Left colon (tissue), 2 donors: ENCODE measurements at regions not wholly inside any gene's neighbourhood (a gene's known extent, or its start where the extent isn't known, plus 50 kb on each side); places are given as distances from the start of the nearest gene placed in this dataset.
"Not testable (repeated sequence)": the region's sequence is repeated elsewhere in the genome, so short reads cannot be mapped to it uniquely, and the experiment has no call there.

ENCODE experiments used
- ATAC-seq: fragments of 200-7000 bp; cut with Tn5 transposase; one replicate; pipeline ENCODE4 v1.9.1; 2020; ENCODE audit warnings: mild to moderate bottlenecking, moderate library complexity
- DNase-seq, 2 donors: peaks; one replicate each; pipeline ENCODE4 v3.0.0-alpha.2; 2020
- intact Hi-C, 2 donors: fragments of 100-400 bp; cut with DNase I in 1 of 2; cut with micrococcal nuclease in 1 of 2; formaldehyde crosslinking; loops; one replicate each; pipeline versions ENCODE4 v1.11.2 to v1.14.0; 2022; cut with DNase I, micrococcal nuclease
- donor health status: DM: no; HTN: no; CAD: no.
- donor health status: DM: yes; HTN: yes; CAD: no.

DNA sequence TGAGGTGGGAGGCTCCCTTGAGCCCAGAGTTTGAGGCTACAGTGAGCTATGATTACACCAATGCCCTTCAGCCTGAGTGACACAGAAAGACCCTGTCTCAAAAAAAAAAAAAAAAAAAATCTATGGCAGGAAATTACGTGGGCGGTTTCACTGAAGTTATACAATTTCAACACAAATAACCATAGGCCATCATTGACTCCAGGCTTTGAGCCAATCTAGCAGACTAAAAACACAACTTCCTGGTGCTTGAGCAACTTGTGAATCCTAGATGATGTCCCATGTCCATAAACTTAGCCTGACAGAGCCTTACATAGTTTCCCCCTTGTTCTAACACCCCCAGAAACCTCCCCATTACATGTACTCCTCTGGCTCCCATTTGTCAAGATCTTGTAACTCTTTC is 131.8 kb downstream of the QRSL1 start:
- ATAC-seq (peak; percentile 88), DNase-seq (no peak)

DNA sequence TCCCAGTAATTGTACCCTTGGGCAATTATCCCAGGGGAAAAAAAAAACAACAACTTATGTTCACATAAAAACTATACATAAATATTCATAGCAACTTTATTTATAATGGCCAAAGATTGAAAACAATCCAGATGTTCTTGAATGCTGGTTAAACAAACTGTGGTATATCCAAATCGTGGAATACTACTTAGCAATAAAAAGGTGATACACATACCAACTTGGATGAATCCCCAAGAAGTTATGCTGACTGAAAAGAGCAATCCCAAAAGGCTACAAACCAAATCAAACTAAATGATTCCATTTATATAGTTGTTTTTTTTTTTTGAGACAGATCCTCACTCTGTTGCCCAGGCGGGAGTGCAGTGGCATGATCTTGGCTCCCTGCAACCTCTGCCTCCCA is 129.7 kb downstream of the QRSL1 start:
- ATAC-seq, result no peak
- no peak for DNase-seq
- intact Hi-C loops, result no loop called here

More for the DNA sequence above, 131.8 kb downstream of the QRSL1 start:
- intact Hi-C loops, result no loop called here

DNA sequence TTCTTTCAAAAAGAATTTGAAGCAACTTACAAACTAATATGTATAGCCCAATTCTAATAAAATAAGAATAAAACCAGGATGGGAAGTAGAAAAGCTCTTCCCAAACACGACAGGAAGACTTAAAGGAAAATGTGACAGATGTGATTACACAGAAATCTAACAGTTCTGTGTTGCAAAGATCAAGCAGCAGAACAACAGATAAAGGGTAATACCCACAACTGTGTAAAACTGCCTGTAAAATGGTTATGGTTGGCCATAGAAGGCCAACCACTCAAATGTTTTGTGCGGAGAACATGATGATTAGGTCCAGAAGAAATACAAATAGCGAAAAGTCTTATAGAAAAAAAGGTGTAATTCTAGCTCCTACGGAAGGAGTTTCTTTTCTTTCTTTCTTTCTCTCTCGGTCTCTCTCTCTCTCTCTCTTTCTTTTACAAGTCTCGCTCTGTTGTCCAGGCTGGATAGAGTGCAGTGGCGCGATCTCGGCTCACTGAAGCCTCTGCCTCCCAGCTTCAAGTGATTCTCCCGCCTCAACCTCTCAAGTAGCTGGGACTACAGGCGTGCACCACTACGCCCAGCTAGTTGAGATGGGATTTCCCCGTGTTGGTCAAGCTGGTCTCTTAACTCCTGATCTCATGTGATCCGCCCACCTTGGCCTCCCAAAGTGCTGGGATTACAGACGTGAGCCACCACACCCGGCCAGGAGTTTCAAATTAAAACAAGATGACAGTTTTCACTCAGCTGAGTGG is 128.5 kb downstream of the QRSL1 start:
- intact Hi-C loops, result no loop called here
- ATAC-seq (no peak), DNase-seq (no peak)

DNA sequence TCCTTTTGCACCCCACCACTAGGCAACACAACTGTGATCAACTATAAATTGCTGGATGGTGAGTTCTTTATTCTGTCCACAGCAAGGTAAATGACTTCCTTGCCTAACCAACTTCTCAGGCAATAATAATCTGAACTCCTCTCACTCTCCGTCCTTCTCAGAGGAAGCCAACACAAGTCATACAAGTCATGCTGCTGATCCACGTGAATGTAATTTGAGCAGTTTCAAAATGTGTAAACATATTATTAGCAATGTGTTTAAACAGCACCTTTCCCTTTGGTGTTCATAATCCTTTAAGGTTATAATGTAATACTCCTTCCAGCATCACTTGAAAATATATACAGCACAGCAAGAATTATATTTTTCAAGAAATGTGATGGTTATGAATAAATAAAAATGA is 127.9 kb downstream of the QRSL1 start:
- DNase-seq (no peak), ATAC-seq (peak; percentile 25)
- intact Hi-C loops, result no loop called here

DNA sequence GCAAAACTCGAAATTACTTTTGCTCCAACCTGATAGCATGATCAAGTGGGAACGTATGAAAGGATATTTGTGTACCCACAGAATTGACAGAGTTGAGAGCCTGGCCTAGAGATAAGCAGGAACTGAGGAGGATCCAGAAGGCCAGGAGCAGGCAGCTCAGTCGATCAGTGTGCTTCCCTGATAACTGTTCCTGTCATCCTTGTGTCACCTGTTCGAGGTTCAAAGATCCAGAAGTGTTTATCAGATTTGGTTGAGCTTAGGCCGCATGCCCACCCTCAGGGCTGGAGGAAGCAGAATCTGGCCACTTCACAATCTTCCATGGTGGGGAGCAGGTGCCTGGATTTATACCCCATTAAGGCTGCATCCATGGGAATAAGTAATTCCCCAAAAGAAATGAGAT is 124.8 kb downstream of the QRSL1 start:
- DNase-seq (no peak), ATAC-seq (no peak)
- intact Hi-C loops, result no loop called here

DNA sequence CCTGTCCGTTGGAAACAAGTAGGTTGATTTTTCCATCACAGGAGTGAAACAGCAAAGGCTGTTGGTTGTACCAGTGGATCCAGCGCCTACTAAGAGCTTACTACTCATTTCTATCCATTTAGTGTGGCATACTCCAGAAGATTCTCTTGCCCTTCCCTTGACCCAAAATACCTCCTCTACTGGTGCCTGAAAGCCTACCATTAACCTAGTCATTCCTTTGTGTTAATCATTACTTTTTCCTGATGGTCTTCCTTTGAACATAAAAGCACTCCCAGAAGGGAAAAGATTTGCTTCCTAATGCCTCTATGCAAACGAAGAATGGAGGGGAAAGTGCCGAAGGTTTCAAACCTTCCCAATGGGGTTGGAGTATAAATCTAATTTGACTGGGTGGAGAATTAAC is 123.3 kb downstream of the QRSL1 start:
- DNase-seq (no peak), ATAC-seq (no peak)
- intact Hi-C loops, result no loop called here

DNA sequence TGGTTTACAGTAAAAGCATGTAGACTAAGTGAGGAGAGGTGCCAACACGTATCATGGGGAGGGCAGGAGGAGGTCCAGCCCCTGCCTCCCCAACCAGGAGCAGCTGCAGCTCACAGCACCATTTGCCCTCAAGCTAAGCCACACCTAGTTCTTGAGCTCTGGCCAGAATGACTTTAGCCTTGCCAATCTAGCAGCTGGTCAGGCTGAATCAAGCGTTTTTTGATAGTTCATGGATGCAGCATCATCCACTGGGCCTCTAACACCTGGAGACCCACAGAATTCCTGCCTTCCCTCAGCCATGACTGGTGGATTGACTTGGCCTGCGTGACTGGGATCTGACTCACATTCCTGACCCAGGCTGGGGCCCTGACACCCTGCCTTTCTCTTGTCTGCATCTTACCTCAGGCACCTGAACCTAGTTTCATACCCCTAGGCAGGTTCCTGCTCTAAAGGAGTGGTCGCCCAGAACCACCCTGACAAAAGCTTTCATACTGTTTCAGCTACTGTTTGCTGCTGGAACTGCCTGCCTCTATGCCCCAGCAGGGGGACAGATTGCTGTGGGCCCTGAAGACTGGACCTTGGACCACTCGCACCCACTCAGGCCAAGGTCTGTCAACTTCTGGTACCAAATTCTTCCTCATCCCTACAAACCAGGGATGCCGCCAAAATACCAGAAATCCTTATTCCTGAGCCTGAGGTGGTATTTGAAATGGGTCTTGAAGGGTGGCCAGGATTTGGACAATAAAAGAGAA is 122.3 kb downstream of the QRSL1 start:
- intact Hi-C loops, result no loop called here
- ATAC-seq (peak; percentile 48), DNase-seq (peak in 1 of 2 donors; percentile 56)

DNA sequence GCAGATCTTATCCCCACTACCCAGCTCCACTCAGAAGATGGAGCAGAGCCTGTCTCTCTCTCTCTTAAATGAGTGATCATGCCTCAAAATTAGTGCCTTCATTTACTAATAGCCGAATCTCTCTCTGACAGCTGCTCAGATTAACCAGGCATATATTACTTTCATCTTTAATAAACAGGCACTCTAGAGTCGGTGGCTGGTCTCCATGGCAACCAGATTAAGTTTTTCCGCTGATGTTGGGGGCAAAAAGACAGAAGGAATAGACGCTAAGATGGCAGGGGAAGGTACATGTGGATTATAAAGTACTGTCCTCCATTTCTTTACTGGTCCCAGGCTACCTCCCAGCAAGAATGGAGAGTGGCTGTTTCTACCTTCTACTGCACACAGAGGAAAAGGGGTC is 121.6 kb downstream of the QRSL1 start:
- ATAC-seq (no peak), DNase-seq (no peak)
- intact Hi-C loops, result no loop called here

DNA sequence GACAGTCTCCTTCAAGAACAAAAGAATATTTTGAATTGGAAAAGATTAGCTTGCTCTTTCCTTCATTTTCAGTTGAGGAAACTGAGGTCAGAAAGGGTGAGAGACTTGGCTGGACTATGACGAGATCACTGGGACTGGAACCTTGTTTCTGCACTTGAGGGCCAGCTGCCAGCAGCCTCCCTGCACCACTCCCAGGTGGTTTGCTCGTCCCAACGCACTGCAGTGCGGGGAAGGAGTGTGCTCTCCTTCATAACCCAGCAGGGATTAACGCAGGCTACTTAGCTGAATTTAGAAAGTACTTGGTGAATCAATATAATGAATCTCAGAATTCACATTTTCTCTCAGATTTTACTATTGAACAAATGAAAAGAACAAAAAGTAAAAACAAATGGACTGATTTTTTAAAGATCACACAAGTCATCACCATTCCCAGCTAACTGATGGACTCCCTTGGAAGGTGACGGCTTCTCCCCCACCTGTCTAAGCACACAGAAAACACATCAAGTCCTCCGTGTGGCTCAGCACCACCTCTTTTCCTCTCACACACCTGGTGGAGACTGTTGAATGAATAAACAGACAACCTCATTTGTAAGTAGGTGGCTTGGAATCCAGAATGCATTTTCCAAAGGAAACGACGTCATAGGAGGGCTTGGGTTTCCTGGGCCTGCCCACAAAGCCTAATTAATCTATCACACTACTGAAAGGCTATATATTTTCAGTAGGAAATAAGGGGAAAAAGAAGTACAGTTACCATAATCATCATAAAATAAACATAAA is 121.0 kb downstream of the QRSL1 start:
- DNase-seq (no peak), ATAC-seq (peak; percentile 28)
- intact Hi-C loops, result no loop called here

DNA sequence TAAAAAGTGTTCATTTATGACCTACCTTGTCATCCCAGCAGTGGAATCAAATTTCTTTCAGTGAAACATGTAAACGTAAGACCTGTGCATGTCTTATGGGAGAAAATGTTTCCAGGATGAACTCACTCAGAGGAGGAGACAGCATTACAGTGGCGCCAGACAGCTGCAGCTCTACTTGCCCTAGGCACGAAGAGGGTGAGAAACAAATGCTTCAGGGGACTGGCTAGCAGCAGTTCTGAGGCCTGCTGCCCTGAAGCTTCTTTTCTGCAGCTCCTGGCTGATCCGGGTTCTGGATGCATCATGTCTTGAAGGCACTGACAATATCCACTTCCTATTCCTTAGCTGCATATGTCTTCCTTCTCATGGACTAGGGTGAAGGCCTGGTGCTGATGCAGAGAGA is 120.2 kb downstream of the QRSL1 start:
- no peak for ATAC-seq
- intact Hi-C loops, result no loop called here
- DNase-seq, result no peak

DNA sequence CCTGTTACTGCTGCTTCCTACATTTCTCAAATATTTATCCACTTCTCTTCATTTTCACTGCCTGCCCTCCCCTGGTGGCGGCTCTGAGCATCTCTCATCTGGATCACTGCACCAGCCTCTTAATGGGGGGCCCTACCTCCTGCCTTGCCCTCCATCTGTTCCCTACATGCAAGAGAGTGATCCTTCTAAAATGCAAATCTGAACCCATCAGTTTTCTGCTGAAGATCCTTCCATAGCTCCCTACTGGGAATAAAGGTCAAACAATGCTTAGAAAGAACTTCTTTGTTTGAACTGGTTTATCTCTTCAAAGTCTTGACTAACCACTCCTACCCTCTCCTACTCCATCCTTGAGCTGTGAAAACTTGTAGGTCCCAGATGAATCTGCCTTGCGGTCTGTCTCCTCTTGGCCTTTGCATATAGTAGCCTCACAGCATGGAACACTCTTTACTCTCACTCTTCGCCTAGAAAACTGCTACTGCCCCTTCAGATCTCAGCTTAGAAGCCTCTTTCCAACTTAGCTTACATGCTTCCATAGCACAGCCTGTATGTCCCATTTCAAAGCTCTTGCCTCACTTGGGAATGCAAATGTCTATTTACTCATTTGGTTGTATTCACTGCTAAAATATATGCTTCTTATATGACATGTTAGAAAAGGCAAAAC is 119.3 kb downstream of the QRSL1 start:
- no peak for DNase-seq
- ATAC-seq, result no peak
- intact Hi-C loops, result no loop called here

DNA sequence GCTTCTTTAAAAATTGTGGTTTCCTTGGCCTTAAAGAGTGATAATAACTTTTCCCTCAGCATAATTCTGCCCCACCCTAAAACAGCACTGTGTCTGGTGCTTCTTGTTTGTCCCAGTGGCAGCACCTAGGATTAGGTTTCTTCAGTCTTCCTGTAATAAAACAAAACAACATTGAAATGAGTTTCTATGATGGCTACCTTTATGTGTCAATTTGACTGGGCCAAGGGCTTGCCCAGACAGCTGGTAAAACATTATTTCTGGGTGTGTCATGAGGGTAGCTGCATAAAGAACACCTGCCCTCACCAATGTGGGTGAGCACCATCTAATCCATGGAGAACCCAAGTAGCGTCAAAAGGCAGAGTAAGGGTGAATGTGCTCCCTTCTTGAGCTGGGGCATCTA is 117.8 kb downstream of the QRSL1 start:
- intact Hi-C loops, result no loop called here

DNA sequence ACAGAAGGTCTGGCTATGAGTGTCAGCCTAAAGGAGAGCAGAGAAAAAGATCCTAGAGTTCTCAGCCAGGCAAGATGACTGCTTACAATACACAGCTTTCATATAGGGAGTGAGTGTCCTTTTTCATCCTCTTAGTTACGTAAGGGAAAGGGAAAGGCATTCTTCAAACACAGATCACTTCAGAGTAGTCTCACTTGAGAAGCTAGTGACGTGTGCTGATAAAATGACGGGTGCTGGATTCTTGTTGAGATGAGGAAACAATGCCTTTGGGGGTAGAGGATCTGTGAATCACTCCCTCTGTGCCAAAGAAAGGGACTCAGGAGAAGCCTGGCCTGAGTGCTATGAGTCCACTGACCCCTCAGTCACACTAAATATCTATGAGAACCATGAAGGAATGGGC is 117.3 kb downstream of the QRSL1 start:
- DNase-seq, result no peak
- intact Hi-C loops, result no loop called here
- ATAC-seq, result peak; percentile 43

More for the DNA sequence above, 117.8 kb downstream of the QRSL1 start:
- peak; percentile 77 for ATAC-seq
- DNase-seq, result peak in 1 of 2 donors; percentile 60

DNA sequence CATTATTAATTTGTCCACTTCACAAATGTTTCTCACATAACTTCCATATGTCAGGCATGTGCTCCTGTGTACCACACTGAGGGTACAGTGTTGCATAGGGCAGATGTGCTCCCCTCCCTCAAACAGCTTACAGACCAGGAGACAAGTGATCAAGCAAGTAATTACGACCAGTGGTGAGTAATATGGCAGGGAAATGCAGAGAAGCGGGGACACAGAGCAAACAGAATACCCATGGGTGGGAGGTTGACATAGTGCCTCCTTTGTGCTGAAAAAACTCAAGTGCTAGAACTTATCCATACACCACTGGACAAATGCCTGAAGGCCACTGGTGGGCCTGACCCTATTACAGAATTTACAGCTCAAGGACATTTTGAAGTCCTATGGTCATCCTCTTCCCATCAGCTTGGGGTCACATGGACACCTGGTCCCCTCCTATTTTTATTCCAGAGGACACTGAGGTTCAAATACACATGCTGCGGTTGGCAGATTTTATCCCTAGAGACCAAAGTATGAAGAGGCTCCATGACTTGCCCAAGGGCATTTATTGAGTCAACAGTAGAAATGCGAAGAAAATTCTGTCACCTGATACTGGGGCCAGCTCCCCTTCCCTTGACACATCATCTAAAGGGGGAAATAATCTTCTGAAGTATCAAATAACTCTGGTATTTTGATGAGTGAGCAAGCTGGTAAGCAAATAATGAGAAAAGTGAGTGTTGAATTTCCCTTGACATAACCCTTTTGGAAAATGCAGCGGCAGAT is 116.6 kb downstream of the QRSL1 start:
- intact Hi-C loops, result no loop called here
- no peak for ATAC-seq

DNA sequence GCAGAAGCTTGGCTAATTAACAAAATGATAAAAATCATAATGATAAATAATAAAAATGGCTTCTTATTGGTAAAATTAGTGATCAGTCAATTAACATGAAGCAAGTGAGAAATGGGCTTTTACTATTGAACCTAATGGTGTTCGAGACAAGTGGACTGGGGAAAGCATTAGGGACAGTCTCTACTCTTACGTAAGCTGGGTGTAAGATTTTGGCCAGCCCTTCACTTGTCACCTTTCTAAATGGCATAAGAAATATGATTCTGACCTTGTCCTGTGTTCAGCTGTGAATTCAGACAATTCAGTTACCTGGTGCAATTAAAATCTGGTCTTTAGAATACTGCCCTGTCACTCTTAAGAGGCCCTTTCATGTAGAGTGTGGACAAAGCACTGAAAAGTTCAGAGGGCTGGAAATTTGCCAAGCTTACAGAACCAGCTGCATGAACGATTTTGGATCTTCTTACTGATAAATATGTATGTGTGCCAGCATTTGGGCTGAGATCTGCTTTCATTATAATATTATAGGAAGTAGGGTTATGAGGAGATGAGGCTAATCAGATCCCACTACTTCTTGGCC is 115.9 kb downstream of the QRSL1 start:
- DNase-seq (no peak), ATAC-seq (no peak)
- intact Hi-C loops, result no loop called here

More for the DNA sequence above, 116.6 kb downstream of the QRSL1 start:
- DNase-seq, result no peak

DNA sequence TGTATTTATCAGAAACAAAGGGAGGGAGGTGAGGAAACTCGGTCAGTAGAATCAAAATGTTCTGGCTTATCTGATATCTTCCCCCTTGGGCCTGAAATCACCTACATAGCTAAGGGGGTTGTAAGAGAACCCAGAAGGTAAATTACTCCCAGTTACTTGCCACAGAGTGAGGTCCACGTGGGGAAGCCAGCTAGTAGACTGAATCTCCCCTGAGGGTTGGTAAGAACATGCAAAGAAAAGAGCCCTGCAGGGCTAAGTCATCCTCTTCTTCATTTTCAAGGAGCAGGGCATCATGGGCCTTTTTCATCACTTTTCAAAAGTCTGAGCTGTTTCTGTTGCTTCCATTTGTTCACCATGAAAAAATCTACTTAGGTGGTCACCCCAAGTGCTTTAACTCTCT is 115.4 kb downstream of the QRSL1 start:
- ATAC-seq, result no peak
- no peak for DNase-seq
- intact Hi-C loops, result no loop called here

DNA sequence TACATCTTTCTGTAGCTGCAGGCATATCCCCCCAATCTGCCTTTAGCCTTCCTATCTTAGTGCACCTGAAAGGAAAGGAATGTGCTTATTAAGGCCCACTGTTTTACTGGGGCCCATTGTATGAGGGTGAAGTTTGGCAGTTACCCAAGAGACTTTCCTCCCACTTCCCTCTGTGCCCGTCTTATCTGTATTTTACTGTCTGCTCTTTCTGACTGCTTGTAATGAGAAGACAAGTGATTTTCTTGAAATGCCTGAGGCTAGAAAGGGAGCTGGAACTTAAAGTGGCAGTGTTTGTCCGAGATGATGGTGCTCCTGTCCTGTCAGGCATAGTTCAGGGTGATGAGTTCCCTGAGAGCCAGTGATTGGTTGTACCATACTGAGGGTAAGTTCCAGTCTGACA is 114.7 kb downstream of the QRSL1 start:
- intact Hi-C loops, DNase-seq, ATAC-seq: not testable (repeated sequence)

DNA sequence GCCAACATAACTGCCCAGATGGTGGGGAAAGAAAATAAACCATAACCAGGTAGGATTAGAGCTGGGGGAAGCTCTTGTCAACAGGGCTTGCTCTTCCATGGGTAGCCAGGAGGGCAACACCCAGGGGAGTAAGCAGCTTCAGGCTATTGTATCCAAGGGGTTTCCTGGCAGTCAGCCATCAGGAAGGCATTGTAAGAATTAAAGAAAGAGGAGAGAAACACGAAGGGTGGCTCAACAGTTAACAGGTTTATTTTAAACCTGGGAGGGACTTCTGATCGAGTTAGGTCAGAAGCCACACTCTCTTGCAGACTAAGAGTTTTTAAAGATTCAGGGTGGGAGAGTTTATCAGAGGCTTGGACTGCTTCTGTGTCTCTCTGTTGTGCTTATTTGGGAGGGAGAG is 114.2 kb downstream of the QRSL1 start:
- ATAC-seq, result no peak
- DNase-seq, result no peak

More for the DNA sequence above, 114.2 kb downstream of the QRSL1 start:
- intact Hi-C loops, result no loop called here
